Lung (tissue), 11 donors: ENCODE measurements at regions not wholly inside any gene's neighbourhood (a gene's known extent, or its start where the extent isn't known, plus 50 kb on each side); places are given as distances from the start of the nearest gene placed in this dataset.

Experiments used
- ATAC-seq: fragments of 200-7000 bp; cut with Tn5 transposase; one replicate; pipeline ENCODE4 v1.9.1; 2020; ENCODE audit warnings: moderate number of reproducible peaks; ENCODE audit not compliant: insufficient read depth, low FRiP score
- DNase-seq, 3 donors: peaks; one replicate each; pipeline ENCODE4 v3.0.0-alpha.2; 2013 to 2017
- H3K27ac ChIP-seq, 2 donors: one replicate each; pipeline ENCODE4 v1.5.1; 2013; ENCODE audit warnings: mild to moderate bottlenecking in 2 of 2, moderate library complexity in 2 of 2, control low read depth in 1 of 2, inconsistent platforms in 1 of 2, low read depth in 1 of 2, low read length in 1 of 2
- H3K27me3 ChIP-seq, 3 donors: one replicate each; pipeline ENCODE4 v1.5.1; 2013; ENCODE audit warnings: low read length in 2 of 3; ENCODE audit not compliant: control insufficient read depth in 3 of 3, insufficient read depth in 3 of 3
- H3K36me3 ChIP-seq, 4 donors: one replicate each; pipeline ENCODE4 v1.5.1; 2013; ENCODE audit warnings: low read length in 4 of 4, mild to moderate bottlenecking in 1 of 4, moderate library complexity in 1 of 4; ENCODE audit not compliant: control insufficient read depth in 4 of 4, insufficient read depth in 4 of 4
- H3K4me1 ChIP-seq, 5 donors: one replicate each; pipeline ENCODE4 v1.5.1; 2013; ENCODE audit warnings: low read length in 5 of 5, mild to moderate bottlenecking in 2 of 5, moderate library complexity in 1 of 5; ENCODE audit not compliant: control insufficient read depth in 5 of 5, insufficient read depth in 5 of 5
- H3K4me3 ChIP-seq: one replicate; pipeline ENCODE4 v1.5.1; 2013; ENCODE audit warnings: mild to moderate bottlenecking, control low read depth, moderate library complexity
- H3K9ac ChIP-seq, 2 donors: one replicate each; pipeline ENCODE4 v1.5.1; 2013; ENCODE audit warnings: low read length in 2 of 2, control low read depth in 1 of 2; ENCODE audit not compliant: insufficient read depth in 1 of 2
- H3K9me3 ChIP-seq, 4 donors: one replicate each; pipeline ENCODE4 v1.5.1; 2013; ENCODE audit warnings: low read length in 3 of 4, mild to moderate bottlenecking in 1 of 4, moderate library complexity in 1 of 4; ENCODE audit not compliant: control insufficient read depth in 4 of 4, insufficient read depth in 3 of 4
- WGBS, 2 donors: extraction: QIAGEN DNeasy Blood & Tissue Kit; methylation state at CpG; one replicate each; pipeline ENCODE4 v1.1.7; 2013; 5-methylcytosine and 5-hydroxymethylcytosine counted together
- TF ChIP-seq, protein P1 (sequence below): IDR thresholded peaks from 2 replicates; pipeline ENCODE4 v1.5.1; 2012; ENCODE audit warnings: mild to moderate bottlenecking; ENCODE audit errors: control extremely low read depth, extremely low read depth
- donor health status: control.
- donor health status: control.
- donor health status: Bipolar disorder and iron deficiency.
- donor health status: healthy.
- donor health status: DM: yes; HTN: yes; CAD: no.

DNA sequence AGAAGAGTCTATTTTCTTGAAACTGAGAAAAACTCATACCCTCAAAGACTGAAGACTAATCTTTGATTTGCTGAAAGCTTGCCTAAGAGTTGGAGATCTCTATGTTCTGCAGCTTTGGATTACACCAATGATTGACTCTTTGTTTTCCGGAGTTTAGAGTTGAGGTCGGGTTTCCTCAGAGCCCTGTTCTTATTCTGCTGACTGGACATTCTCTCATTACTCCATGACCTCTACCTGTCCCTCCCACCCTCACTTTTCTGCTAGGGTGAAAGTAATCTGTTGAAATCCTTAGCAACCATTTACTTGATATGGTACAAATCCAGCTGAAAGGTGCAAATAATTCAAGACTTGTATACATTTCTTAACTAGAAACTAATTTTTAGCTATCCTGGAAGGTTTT, 421.5 kb upstream of the FRG1 start:
- H3K27ac ChIP-seq: no peak overlapping the region
- 77 to 88% methylated on average over 2 of the region's 2 CpGs for WGBS, 2 donors
- no peak for DNase-seq
- no peaks in the 10 kb centered on the region for H3K27me3 ChIP-seq
- ATAC-seq: no peak
- H3K36me3 ChIP-seq: no peaks in the 10 kb centered on the region
- H3K4me3 ChIP-seq: no peak overlapping the region
- TF ChIP-seq, protein P1, sequence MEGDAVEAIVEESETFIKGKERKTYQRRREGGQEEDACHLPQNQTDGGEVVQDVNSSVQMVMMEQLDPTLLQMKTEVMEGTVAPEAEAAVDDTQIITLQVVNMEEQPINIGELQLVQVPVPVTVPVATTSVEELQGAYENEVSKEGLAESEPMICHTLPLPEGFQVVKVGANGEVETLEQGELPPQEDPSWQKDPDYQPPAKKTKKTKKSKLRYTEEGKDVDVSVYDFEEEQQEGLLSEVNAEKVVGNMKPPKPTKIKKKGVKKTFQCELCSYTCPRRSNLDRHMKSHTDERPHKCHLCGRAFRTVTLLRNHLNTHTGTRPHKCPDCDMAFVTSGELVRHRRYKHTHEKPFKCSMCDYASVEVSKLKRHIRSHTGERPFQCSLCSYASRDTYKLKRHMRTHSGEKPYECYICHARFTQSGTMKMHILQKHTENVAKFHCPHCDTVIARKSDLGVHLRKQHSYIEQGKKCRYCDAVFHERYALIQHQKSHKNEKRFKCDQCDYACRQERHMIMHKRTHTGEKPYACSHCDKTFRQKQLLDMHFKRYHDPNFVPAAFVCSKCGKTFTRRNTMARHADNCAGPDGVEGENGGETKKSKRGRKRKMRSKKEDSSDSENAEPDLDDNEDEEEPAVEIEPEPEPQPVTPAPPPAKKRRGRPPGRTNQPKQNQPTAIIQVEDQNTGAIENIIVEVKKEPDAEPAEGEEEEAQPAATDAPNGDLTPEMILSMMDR: no peak
- H3K4me1 ChIP-seq: no peaks in the 10 kb centered on the region
- H3K9ac ChIP-seq: no peak overlapping the region
- H3K9me3 ChIP-seq: no peaks in the 10 kb centered on the region

DNA sequence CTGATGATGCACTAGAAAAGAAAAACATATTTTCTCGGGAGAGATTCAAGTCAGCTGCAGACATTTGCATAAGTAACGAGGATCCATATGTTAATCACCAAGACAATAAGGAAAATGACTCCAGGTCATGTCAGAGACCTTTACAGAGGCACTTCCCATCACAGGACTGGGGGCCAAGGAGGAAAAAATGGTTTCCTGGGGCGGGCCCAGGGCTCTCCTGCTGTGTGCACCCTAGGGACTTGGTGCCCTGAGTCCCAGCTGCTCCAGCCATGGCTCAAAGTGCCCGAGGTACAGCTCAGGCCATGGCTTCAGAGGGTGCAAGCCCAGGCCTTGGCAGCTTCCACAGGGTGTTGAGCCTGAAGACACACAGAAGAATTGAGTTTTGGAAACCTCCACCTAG, 415.4 kb upstream of the FRG1 start:
- Histone ChIP-seq H3K36me3 (no peaks in the 10 kb centered on the region), H3K27me3 (no peaks in the 10 kb centered on the region), H3K27ac (no peak overlapping the region), H3K4me1 (no peaks in the 10 kb centered on the region), H3K9ac (no peak overlapping the region), H3K9me3 (peaks cover 0 to 9% (median 0%) of the 10 kb centered on the region in 4 donors), H3K4me3 (no peak overlapping the region)
- TF ChIP-seq, protein P1: no peak
- ATAC-seq (no peak), DNase-seq (no peak)
- 64 to 77% methylated on average over 4 of the region's 4 CpGs for WGBS, 2 donors

DNA sequence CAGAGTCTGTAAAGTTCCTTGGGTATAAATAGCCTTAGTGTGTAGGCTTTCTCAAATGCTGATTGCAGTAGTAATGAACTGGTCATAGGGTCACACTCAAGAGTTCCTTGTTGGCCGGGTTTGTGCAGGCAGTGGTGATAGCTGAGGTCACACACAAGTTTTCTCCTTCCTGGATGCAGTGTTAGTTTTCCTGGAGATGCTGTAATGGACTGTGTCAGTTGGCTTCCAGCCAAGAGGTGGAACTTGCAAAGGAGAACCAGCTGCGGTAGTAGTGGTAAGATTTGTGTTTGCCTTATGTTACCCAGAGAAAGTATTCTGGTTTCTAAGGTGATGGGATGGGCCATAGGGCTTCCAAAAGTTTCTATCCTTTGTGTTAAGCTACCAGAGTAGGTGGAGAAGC, 409.8 kb upstream of the FRG1 start:
- WGBS, 2 donors: 42 to 64% methylated on average over 2 of the region's 2 CpGs
- H3K4me3 ChIP-seq: no peak overlapping the region
- no peaks in the 10 kb centered on the region for H3K4me1 ChIP-seq
- DNase-seq (peak in 1 of 3 donors; percentile 25), ATAC-seq (no peak)
- no peak overlapping the region for H3K9ac ChIP-seq
- peaks cover 0 to 9% (median 5%) of the 10 kb centered on the region in 4 donors for H3K9me3 ChIP-seq
- no peaks in the 10 kb centered on the region for H3K36me3 ChIP-seq
- TF ChIP-seq, protein P1: no peak
- no peak overlapping the region for H3K27ac ChIP-seq
- no peaks in the 10 kb centered on the region for H3K27me3 ChIP-seq

DNA sequence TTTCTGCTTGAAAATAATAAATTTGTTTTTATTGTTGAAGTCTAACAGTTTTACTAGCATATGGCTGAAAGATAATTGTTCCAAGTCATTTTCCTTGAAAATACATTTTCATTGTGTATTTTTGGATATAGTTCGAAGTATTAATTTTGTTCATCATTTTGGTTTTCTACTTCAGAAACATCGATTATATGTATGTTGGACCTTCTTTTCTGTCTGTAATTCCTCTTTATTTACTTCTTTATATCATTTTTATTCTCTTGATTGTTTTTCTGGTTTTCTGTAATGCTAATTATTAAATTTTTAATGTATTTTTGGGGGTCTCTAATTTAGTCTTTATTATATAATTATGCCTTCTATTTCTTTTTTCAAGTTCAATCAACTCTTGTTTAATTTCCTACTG, 407.1 kb upstream of the FRG1 start:
- H3K27me3 ChIP-seq: no peaks in the 10 kb centered on the region
- no peak for ATAC-seq
- TF ChIP-seq, protein P1: no peak
- H3K9me3 ChIP-seq: peaks cover 0 to 16% (median 5%) of the 10 kb centered on the region in 4 donors
- WGBS, 2 donors: 96 to 99% methylated on average over 2 of the region's 2 CpGs
- DNase-seq: no peak
- H3K4me3 ChIP-seq: no peak overlapping the region
- H3K4me1 ChIP-seq: no peaks in the 10 kb centered on the region
- no peak overlapping the region for H3K9ac ChIP-seq
- H3K36me3 ChIP-seq: no peaks in the 10 kb centered on the region
- H3K27ac ChIP-seq: no peak overlapping the region
